Gastrocnemius medialis (tissue), 4 donors: ENCODE measurements at regions not wholly inside any gene's neighbourhood (a gene's known extent, or its start where the extent isn't known, plus 50 kb on each side); places are given as distances from the start of the nearest gene placed in this dataset.

Experiments used
- POLR2A ChIP-seq, 2 donors: fragments of 450-650 bp; IDR thresholded peaks; one replicate each; pipeline ENCODE4 v1.6.1; 2017; ENCODE audit warnings: antibody characterized with exemption in 2 of 2, mild to moderate bottlenecking in 2 of 2, moderate library complexity in 2 of 2
- TF ChIP-seq, protein P1 (sequence below), 5 experiments: fragments of 450-650 bp in 3 of 5; fragments of 200-600 bp in 2 of 5; sonication (generic) in 2 of 5; IDR thresholded peaks in 4 of 5; conservative IDR thresholded peaks in 1 of 5; 1 replicate in 4 of 5; 2 replicates in 1 of 5; pipeline ENCODE4 v1.5.1; 2016 to 2019; ENCODE audit warnings: antibody characterized with exemption in 5 of 5, mild to moderate bottlenecking in 3 of 5, moderate library complexity in 3 of 5

DNA sequence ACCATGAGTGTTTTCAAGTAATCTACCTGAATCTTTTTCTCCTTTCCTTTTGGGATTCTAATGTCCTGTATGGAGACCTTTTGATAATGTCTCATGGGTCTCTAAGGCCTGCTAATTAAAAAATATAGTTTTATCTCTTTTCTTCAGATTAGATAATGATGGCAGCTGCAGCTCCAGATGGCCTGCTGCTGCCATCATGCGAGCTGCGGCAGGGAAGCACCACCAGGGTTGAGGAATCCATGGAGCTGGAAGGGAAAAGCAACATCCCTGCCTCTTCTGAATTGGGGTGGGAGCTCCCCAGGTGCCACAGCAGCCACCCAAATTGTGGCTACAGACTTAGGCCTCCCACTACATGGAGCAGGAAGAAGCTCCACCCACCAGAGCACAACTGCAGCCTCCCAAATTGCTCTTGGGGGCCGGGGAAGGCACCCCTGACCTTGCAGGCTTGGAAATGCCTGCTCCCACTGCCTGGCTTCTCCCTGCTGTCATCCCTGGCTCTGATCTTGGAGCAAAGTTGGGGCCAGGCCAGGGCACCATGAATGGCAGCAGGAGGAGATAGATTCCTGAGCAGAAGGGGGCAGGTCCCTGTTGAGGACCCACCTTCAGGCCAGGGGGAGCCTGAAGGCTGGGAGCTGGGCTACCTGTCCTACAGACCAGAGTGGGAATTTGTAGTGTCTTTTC is 189.6 kb upstream of the MAN1A1 start:
- no peak for TF ChIP-seq POLR2A (IDR thresholded peaks at IDR 0.05)
- TF ChIP-seq, protein P1, sequence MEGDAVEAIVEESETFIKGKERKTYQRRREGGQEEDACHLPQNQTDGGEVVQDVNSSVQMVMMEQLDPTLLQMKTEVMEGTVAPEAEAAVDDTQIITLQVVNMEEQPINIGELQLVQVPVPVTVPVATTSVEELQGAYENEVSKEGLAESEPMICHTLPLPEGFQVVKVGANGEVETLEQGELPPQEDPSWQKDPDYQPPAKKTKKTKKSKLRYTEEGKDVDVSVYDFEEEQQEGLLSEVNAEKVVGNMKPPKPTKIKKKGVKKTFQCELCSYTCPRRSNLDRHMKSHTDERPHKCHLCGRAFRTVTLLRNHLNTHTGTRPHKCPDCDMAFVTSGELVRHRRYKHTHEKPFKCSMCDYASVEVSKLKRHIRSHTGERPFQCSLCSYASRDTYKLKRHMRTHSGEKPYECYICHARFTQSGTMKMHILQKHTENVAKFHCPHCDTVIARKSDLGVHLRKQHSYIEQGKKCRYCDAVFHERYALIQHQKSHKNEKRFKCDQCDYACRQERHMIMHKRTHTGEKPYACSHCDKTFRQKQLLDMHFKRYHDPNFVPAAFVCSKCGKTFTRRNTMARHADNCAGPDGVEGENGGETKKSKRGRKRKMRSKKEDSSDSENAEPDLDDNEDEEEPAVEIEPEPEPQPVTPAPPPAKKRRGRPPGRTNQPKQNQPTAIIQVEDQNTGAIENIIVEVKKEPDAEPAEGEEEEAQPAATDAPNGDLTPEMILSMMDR (IDR thresholded peaks at IDR 0.05 in 4 of 5, conservative IDR thresholded peaks at IDR 0.05 in 1 of 5), result no peak
